ENCODE measurements at regions not wholly inside any gene's neighbourhood (a gene's known extent, or its start where the extent isn't known, plus 50 kb on each side); places are given as distances from the start of the nearest gene placed in this dataset.
"Not testable (repeated sequence)": the region's sequence is repeated elsewhere in the genome, so short reads cannot be mapped to it uniquely, and the experiment has no call there.

DNA sequence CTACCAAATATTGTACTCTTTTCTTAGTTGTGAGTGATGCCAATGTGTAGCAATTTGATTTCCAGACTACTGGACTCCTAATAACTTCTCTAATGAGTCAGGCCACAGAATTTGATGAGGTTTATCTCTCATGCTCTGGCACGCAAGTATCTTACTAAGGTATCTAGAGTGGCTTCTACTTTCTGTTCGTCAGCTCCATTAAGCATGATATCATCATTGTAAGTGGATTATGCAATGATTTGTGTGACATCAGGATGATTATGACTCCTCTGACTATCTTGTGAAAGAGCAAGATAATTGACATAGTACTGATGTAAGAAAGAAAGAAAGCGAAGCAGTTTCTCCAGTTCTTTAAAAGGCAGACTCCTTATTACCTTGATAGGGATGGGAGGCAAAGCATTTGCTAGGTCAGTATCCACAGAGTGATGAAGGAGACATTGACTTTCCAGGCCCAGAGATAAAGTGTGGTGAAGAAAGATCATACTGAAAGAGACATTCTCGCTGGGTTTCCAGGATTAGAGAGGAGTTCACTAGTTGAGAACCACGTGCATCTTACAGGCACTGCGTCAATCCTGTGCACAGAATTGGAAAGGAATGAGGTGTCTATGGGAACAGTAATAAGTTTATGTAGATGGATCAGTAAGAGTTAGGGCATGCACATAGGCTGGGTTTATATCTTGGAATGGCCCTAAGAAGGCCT lies 161.9 kb upstream of the STK26 start:
- no peak for DNase-seq (ENCODE audit: low spot score in 2 of 2)
- TF ChIP-seq, protein P1, sequence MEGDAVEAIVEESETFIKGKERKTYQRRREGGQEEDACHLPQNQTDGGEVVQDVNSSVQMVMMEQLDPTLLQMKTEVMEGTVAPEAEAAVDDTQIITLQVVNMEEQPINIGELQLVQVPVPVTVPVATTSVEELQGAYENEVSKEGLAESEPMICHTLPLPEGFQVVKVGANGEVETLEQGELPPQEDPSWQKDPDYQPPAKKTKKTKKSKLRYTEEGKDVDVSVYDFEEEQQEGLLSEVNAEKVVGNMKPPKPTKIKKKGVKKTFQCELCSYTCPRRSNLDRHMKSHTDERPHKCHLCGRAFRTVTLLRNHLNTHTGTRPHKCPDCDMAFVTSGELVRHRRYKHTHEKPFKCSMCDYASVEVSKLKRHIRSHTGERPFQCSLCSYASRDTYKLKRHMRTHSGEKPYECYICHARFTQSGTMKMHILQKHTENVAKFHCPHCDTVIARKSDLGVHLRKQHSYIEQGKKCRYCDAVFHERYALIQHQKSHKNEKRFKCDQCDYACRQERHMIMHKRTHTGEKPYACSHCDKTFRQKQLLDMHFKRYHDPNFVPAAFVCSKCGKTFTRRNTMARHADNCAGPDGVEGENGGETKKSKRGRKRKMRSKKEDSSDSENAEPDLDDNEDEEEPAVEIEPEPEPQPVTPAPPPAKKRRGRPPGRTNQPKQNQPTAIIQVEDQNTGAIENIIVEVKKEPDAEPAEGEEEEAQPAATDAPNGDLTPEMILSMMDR (IDR thresholded peaks at IDR 0.05), result no peak
- H3K27me3 ChIP-seq, result no peaks in the 10 kb centered on the region
- H3K4me1 ChIP-seq, result no peaks in the 10 kb centered on the region
- no peak overlapping the region for H3K27ac ChIP-seq
- intact Hi-C loops (cut with DNase I), result no loop called here
- no peak overlapping the region for H3K4me3 ChIP-seq
- no peaks in the 10 kb centered on the region for H3K36me3 ChIP-seq
- H3K9me3 ChIP-seq, result no peaks in the 10 kb centered on the region

DNA sequence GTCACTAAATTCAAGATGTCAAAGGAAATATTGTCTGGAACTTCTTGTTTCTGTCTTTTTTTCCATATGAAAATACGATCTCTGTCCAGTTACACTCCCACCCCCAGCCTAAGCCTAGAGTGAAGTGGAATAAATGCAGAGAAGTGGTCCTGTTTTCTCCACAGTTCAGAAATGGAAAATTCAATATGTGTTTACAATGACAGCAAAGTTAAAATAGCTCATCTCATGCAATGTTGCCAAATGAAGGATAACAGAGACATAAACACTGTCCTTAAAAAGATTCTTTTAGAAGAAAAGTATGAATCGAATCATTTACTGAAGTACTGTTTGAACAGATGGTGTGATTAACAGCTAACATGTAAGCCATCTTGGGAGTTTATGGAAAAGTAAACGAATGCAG lies 160.8 kb upstream of the STK26 start:
- DNase-seq (ENCODE audit: low spot score in 2 of 2), result no peak
- H3K36me3 ChIP-seq, result no peaks in the 10 kb centered on the region
- no peak overlapping the region for H3K27ac ChIP-seq
- TF ChIP-seq, protein P1 (IDR thresholded peaks at IDR 0.05), result no peak
- H3K9me3 ChIP-seq, result no peaks in the 10 kb centered on the region
- H3K27me3 ChIP-seq, result no peaks in the 10 kb centered on the region
- intact Hi-C loops (cut with DNase I), result no loop called here
- no peaks in the 10 kb centered on the region for H3K4me1 ChIP-seq
- no peak overlapping the region for H3K4me3 ChIP-seq

DNA sequence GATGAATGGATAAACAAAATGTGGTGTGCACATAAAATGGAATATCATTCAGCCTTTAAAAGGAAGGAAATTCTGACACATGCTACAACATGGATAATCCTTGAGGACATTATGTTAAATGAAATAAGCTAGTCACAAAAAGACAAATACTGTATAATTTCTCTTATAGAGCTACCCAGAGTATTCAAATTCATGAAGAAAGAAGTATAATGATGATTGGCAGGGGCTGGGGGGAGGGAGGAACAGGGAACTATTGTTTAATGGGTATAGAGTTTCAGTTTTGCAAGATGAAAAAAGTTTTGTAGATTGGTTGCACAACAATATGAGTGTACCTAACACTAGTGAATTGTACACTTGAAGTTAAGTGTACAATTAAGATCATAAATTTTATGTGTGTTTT lies 153.9 kb upstream of the STK26 start:
- Histone ChIP-seq H3K27ac (no peak overlapping the region), H3K27me3 (no peaks in the 10 kb centered on the region), H3K4me1 (no peaks in the 10 kb centered on the region), H3K9me3 (no peaks in the 10 kb centered on the region), H3K36me3 (no peaks in the 10 kb centered on the region), H3K4me3 (no peak overlapping the region)
- intact Hi-C loops (cut with DNase I), result no loop called here
- no peak for DNase-seq (ENCODE audit: low spot score in 2 of 2)
- TF ChIP-seq, protein P1 (IDR thresholded peaks at IDR 0.05), result no peak

DNA sequence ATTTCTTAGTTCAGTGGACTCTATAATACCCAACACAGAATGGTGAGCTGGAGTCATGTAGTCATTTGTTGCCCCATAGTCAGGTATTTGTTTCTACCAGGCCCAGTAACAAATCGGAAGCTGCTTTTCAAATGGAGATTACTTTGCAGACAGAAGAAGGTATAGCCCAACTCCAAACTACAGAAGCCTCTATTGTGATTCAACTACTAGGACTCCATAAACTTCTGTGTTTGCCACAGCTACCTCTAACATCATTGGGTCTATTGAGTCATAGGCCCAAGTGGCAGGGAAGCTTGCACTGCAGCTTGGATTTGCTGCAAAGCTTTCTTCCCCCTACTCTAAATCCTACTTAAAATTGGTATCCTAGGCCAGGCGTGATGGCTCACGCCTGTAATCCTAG lies 148.8 kb upstream of the STK26 start:
- Histone ChIP-seq H3K36me3 (no peaks in the 10 kb centered on the region), H3K4me1 (no peaks in the 10 kb centered on the region), H3K4me3 (no peak overlapping the region), H3K27me3 (no peaks in the 10 kb centered on the region), H3K27ac (no peak overlapping the region), H3K9me3 (no peaks in the 10 kb centered on the region)
- intact Hi-C loops (cut with DNase I), result no loop called here
- DNase-seq (ENCODE audit: low spot score in 2 of 2), result no peak
- TF ChIP-seq, protein P1 (IDR thresholded peaks at IDR 0.05), result no peak

DNA sequence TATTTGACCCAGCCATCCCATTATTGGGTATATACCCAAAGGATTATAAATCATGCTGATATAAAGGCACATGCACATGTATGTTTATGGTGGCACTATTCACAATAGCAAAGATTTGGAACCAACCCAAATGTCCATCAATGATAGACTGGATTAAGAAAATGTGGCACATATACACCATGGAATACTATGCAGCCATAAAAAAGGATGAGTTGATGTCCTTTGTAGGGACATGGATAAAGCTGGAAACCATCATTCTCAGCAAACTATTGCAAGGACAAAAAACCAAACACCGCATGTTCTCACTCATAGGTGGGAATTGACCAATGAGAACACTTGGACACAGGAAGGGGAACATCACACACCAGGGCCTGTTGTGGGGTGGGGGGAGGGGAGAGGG lies 147.3 kb upstream of the STK26 start:
- H3K4me3 ChIP-seq; intact Hi-C loops (cut with DNase I): not testable (repeated sequence)

DNA sequence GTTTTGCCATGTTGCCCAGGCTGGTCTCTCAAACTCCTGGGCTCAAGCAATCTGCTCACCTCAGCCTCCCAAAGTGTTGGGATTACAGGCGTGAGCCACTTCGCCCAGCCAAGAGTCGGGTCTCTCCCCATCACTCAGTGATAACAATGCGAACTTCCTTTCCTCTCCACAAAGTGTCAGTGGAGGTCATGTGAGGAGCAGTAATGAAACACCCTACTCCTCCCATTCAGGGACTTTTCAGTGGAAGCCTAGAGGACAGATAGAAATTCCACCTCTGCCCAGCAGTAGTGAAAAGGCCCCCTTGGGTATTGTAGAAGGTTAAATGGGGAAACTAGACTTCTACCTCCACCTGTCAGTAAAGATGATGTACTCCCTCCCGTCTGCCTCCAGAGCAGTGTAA lies 141.9 kb upstream of the STK26 start:
- no peaks in the 10 kb centered on the region for H3K27me3 ChIP-seq
- DNase-seq (ENCODE audit: low spot score in 2 of 2), result no peak
- H3K4me1 ChIP-seq, result no peaks in the 10 kb centered on the region
- no peaks in the 10 kb centered on the region for H3K36me3 ChIP-seq
- H3K27ac ChIP-seq, result no peak overlapping the region
- H3K4me3 ChIP-seq, result no peak overlapping the region
- TF ChIP-seq, protein P1 (IDR thresholded peaks at IDR 0.05), result no peak
- intact Hi-C loops (cut with DNase I), result no loop called here
- no peaks in the 10 kb centered on the region for H3K9me3 ChIP-seq

More for the DNA sequence above, 147.3 kb upstream of the STK26 start:
- H3K27ac ChIP-seq; H3K9me3 ChIP-seq; H3K27me3 ChIP-seq; H3K4me1 ChIP-seq; H3K36me3 ChIP-seq; DNase-seq (ENCODE audit: low spot score in 2 of 2): not testable (repeated sequence)

DNA sequence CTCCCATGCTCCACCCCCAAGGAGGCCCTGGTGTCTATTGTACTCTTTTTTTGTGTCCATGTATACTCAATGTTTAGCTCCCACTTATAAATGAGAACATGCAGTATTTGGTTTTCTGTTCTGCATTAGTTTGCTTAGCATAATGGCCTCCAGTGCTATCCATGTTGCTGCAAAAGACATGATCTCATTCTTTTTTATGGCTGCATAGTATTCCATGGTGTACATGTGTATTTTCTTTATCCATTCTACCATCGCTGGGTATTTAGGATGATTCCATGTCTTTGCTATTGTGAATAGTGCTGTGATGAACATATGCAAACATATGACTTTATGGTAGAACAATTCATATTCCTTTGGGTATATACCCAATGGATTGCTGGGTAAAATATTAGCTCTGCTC lies 138.1 kb upstream of the STK26 start:
- H3K27ac ChIP-seq; DNase-seq (ENCODE audit: low spot score in 2 of 2); H3K9me3 ChIP-seq; intact Hi-C loops (cut with DNase I); H3K4me1 ChIP-seq; H3K27me3 ChIP-seq; H3K36me3 ChIP-seq; H3K4me3 ChIP-seq: not testable (repeated sequence)

DNA sequence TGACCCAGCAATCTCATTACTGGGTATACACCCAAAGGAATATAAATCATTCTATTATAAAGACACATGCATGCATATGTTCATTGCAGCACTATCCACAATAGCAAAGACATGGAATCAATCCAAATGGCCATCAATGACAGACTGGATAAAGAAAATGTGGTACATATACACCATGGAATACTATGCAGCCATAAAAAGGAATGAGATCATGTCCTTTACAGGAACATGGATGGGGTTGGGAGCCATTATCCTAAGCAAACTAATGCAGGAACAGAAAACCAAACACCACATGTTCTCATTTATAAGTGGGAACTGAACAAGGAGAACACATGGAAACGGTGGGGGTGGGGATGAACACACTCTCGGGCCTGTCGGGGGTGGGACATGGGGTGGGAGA lies 129.2 kb upstream of the STK26 start:
- H3K4me3 ChIP-seq; DNase-seq (ENCODE audit: low spot score in 2 of 2); H3K36me3 ChIP-seq; H3K4me1 ChIP-seq; H3K9me3 ChIP-seq; intact Hi-C loops (cut with DNase I); H3K27ac ChIP-seq; H3K27me3 ChIP-seq: not testable (repeated sequence)

Measured in ascending aorta (tissue), 2 donors.